AG09319 (cell line): ENCODE measurements at regions not wholly inside any gene's neighbourhood (a gene's known extent, or its start where the extent isn't known, plus 50 kb on each side); places are given as distances from the start of the nearest gene placed in this dataset.

Experiments used
- DNase-seq: peaks from one replicate; pipeline ENCODE4 v3.0.0-alpha.2; 2010; ENCODE audit warnings: low read depth; ENCODE audit errors: extremely low read depth
- TF ChIP-seq, protein P1 (sequence below): IDR thresholded peaks from 2 replicates; pipeline ENCODE4 v1.5.1; 2011; ENCODE audit warnings: low read depth, mild to moderate bottlenecking, inconsistent platforms, low read length, moderate library complexity

DNA sequence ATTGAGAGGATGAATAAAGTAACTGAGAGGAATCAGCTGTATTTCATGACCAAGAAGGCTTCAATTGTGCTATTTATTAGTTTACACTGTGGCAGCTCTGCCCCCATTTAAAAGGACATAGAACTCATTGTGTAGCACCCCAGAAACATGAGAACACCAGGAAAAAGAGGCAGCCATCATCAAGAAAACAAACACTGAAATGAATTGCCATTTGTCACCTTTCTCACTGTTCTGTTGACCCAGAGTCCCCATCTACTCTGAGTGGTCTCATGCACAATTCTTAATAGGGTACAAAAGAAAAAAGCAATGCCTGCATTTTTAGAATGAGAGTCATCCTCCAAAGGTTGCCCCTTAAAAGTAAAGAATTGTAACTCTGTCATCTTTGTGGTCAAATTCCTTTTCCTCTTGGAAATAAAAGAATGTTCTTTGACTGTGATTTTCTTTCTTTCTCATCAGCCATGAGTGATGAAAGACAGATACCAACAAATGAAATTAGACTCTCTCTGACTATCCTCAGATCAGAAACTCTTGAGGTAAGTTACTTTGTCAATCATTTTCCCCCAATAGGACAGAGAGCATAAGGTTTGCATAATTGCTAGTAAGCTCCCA lies 1941.9 kb upstream of the PIK3C3 start:
- no peak for DNase-seq
- TF ChIP-seq, protein P1, sequence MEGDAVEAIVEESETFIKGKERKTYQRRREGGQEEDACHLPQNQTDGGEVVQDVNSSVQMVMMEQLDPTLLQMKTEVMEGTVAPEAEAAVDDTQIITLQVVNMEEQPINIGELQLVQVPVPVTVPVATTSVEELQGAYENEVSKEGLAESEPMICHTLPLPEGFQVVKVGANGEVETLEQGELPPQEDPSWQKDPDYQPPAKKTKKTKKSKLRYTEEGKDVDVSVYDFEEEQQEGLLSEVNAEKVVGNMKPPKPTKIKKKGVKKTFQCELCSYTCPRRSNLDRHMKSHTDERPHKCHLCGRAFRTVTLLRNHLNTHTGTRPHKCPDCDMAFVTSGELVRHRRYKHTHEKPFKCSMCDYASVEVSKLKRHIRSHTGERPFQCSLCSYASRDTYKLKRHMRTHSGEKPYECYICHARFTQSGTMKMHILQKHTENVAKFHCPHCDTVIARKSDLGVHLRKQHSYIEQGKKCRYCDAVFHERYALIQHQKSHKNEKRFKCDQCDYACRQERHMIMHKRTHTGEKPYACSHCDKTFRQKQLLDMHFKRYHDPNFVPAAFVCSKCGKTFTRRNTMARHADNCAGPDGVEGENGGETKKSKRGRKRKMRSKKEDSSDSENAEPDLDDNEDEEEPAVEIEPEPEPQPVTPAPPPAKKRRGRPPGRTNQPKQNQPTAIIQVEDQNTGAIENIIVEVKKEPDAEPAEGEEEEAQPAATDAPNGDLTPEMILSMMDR = no peak

GRCh38 chr18:40011201-40011600 lies 1943.8 kb upstream of the PIK3C3 start:
- TF ChIP-seq, protein P1 = no peak
- no peak for DNase-seq

DNA sequence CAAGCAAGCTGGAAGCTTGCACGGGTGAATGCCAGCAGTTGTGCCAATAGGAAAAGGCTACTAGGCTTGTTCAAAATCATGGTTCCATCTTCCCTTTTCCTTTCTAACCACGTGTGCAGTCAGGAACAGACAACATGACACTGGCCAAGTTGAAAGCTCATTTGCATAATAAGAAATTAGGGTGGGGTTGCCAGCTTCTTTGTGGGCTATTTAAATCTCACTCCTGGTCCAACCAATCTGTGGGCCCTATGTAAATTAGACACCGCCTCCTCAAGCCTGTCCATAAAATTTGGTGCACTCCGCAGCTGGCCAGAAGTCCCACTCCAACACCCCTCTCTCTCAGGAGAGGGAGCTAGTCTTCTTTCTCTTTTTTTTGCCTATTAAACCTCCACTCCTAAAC lies 1948.4 kb upstream of the PIK3C3 start:
- TF ChIP-seq, protein P1 = no peak
- DNase-seq = no peak

GRCh38 chr18:40004246-40004645 lies 1950.8 kb upstream of the PIK3C3 start:
- no peak for DNase-seq
- TF ChIP-seq, protein P1 = no peak

DNA sequence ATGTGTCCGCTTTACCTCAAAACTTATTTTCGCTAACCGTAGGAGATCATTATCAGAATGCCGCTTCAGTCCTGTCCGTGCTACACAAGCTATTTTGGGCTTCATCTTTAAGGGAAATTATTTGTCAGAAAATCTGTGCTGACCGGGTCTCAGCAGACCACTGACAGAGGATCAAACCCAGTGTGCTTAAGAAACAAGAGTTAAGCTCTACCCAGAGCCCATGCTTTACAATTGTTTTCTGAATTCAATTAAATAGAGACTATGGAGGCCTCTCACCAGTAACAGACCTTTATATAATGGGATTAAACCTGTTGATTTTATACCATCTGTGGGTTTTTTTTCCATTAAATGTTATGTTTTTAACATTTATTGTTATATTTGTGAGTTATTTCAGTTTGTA lies 1956.7 kb upstream of the PIK3C3 start:
- DNase-seq = no peak
- TF ChIP-seq, protein P1 = no peak

- no peak for DNase-seq
- TF ChIP-seq, protein P1 = no peak
Measured at GRCh38 chr18:39994498-39994897, 1960.5 kb upstream of the PIK3C3 start.

DNA sequence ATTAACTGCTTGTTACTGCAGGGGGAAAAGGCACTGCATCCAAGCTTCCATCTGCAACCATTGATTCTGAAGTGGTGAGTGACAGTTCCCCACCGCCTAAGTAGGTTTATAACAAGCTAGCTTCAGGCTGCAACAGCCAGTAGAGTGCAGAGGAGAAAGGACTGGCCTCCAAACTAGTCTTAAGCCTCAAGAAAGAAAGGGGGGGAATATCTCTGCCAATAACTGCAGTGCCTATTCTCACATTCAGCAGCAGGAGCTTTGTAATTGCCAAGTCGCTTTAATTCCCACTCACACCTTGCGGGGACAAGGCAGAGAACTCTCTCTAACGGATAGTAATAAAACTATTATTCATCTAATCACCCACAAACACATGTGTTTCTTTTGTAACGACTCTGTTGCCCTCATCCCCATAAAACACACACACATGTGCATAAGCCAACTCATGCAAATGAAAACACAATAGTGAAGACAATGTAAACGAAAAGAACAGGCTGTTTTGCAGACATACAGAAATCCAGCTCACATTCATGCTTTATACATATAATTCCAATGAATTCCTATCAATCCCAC lies 1963.3 kb upstream of the PIK3C3 start:
- no peak for DNase-seq
- TF ChIP-seq, protein P1 = no peak
